BLaER1 treated with 17β-estradiol and CSF1 and Interleukin-3, amounts not matched to agents 10 nM and 100 nM (cell line): ENCODE measurements at regions not wholly inside any gene's neighbourhood (a gene's known extent, or its start where the extent isn't known, plus 50 kb on each side); places are given as distances from the start of the nearest gene placed in this dataset.

ENCODE experiments used
- H3K27ac ChIP-seq, 11 experiments: shearing (Covaris generic); formaldehyde crosslinking; 2 replicates each; pipeline ENCODE4 v1.8.1; 2022
- H3K27me3 ChIP-seq, 11 experiments: shearing (Covaris generic); formaldehyde crosslinking; 2 replicates each; pipeline ENCODE4 v1.8.1; 2022
- H3K36me3 ChIP-seq, 11 experiments: shearing (Covaris generic); formaldehyde crosslinking; 2 replicates each; pipeline ENCODE4 v1.8.1; 2022
- H3K4me1 ChIP-seq, 10 experiments: shearing (Covaris generic); formaldehyde crosslinking; 2 replicates each; pipeline ENCODE4 v1.8.1; 2022
- H3K4me2 ChIP-seq, 11 experiments: shearing (Covaris generic); formaldehyde crosslinking; 2 replicates each; pipeline ENCODE4 v1.8.1; 2022
- H3K4me3 ChIP-seq, 10 experiments: shearing (Covaris generic); formaldehyde crosslinking; 2 replicates each; pipeline ENCODE4 v1.8.1; 2022
- H3K9ac ChIP-seq, 11 experiments: shearing (Covaris generic); formaldehyde crosslinking; 2 replicates each; pipeline ENCODE4 v1.8.1; 2022
- H3K9me3 ChIP-seq, 11 experiments: shearing (Covaris generic); formaldehyde crosslinking; replicated peaks in 1 of 11; 2 replicates each; pipeline ENCODE4 v1.8.1; 2022
- H4K20me1 ChIP-seq, 11 experiments: shearing (Covaris generic); formaldehyde crosslinking; 2 replicates each; pipeline ENCODE4 v1.8.1; 2022
- Cebpa-rat ChIP-seq, 11 experiments: shearing (Covaris generic); IDR thresholded peaks; 2 replicates each; pipeline ENCODE4 v1.8.1; 2022

- no peak overlapping the region for H3K4me2 ChIP-seq
- H3K9ac ChIP-seq = no peak overlapping the region
- no peaks in the 10 kb centered on the region for H3K27me3 ChIP-seq
- no peak overlapping the region for H3K4me3 ChIP-seq
- no peaks in the 10 kb centered on the region for H3K36me3 ChIP-seq
- H3K4me1 ChIP-seq = no peaks in the 10 kb centered on the region
- TF ChIP-seq Cebpa-rat (IDR thresholded peaks at IDR 0.05) = no peak
- no peak overlapping the region for H3K27ac ChIP-seq
- peaks cover 0 to 10% (median 2%) of the 10 kb centered on the region in 11 experiments; a peak in 4 of 22 replicates for H3K9me3 ChIP-seq
- no peaks in the 10 kb centered on the region for H4K20me1 ChIP-seq
Measured at GRCh38 chr11:94254214-94254613, 50.2 kb upstream of the IZUMO1R start.
